CD4-positive, alpha-beta T cell treated with Interleukin-12 subunit alpha and Interleukin-12 subunit beta, for 1 hour (primary cell): ENCODE measurements at regions not wholly inside any gene's neighbourhood (a gene's known extent, or its start where the extent isn't known, plus 50 kb on each side); places are given as distances from the start of the nearest gene placed in this dataset.
"Not testable (repeated sequence)": the region's sequence is repeated elsewhere in the genome, so short reads cannot be mapped to it uniquely, and the experiment has no call there.

Experiments
- DNase-seq: peaks from one replicate; pipeline ENCODE4 v3.0.0-alpha.2; 2020

DNA sequence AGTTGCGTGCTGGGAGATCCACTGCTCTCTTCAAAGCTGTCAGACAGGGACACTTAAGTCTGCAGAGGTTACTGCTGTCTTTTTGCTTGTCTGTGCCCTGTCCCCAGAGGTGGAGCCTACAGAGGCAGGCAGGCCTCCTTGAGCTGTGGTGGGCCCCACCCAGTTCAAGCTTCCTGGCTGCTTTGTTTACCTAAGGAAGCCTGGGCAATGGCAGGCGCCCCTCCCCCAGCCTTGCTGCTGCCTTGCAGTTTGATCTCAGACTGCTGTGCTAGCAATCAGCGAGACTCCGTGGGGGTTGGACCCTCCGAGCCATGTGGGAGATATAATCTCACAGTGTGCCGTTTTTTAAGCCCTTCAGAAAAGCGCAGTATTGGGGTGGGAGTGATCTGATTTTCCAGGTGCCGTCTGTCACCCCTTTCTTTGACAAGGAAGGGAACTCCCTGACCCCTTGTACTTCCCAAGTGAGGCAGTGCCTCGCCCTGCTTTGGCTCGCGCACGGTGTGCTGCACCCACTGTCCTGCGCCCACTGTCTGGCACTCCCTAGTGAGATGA, 340.6 kb downstream of the PAX1 start:
- not testable (repeated sequence) for DNase-seq

GRCh38 chr20:22027423-22027822, 322.0 kb downstream of the PAX1 start:
- no peak for DNase-seq

GRCh38 chr20:22020201-22020600, 314.7 kb downstream of the PAX1 start:
- DNase-seq, result no peak

- no peak for DNase-seq
Observed at GRCh38 chr20:22008456-22008855, 303.0 kb downstream of the PAX1 start.

DNA sequence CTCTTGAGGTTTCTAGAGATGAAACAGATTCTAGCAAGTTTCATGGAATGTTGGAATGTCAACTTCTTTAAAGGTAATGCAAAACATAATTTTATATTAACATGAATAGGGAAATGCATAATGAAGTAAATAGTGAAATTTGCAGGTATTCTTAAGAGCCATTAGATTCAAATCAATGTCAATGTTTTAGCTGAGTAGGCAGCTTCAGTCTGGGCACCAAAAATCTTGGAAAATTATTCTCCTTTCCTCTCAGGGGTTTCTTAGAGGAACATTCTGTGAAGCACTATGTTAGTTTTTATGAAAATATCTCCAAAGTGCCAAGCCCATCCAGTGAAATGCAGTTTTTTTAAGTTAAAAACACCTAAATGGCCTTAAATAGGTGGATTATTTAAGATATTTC, 300.8 kb downstream of the PAX1 start:
- DNase-seq, result no peak

- no peak for DNase-seq
Observed at GRCh38 chr20:22005535-22005934, 300.1 kb downstream of the PAX1 start.

- no peak for DNase-seq
Observed at GRCh38 chr20:22004946-22005345, 299.5 kb downstream of the PAX1 start.

DNA sequence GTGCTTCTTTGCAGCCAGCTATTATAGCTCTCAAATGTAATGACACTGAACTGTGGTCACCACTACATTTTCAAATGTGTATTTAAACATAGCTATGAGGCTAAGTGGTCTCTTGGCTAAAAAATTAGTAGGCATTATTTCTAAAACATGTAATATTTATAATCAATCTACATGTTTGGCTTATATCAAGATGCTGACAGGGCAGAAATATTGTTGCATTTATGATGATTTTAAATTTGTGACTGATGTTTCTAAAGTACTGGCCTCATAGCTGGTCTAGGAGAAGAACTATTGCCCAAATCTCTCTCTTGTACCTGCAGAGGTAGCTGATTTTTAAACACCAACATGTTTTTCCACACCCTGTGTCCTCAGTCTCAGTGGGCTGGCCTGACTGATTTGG, 298.2 kb downstream of the PAX1 start:
- no peak for DNase-seq

DNA sequence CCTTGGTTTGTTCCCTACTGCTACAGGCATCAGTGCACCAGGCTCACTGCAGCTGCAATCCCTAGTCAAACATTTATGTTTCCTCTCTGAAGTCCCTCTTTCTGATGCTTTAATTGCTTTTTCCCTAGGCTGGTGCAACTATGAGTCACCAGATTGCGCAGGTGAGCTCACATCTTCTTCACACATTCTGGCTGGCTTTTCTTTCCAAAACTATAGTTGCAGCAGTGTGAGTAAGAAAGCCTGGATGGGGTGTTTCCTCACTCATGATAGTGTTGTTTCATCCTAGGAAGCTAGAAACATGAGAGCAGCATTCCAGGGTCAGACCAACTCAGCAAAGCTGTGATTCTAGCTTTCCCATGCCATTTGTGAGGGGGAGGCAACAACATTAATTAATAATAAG, 296.4 kb downstream of the PAX1 start:
- no peak for DNase-seq

GRCh38 chr20:21995461-21995860, 290.0 kb downstream of the PAX1 start:
- no peak for DNase-seq

DNA sequence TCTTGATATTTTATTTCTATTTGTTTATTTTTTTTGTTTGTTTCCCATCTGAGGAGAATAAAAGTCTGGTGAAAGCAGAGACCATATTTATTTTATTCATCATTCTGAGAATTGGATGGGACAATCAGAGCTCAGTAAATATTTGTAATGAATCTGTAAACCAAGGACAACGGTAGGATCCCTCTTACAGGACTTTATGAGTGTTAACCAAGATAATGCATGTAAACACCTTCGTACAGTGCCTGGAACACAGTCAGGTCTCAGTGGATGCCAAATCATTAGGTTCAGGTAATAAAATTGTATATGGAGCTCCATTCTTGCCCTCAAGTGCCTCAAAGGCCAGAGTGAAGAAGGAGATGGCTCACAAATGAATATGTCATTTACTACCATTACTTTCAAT, 288.7 kb downstream of the PAX1 start:
- no peak for DNase-seq

DNA sequence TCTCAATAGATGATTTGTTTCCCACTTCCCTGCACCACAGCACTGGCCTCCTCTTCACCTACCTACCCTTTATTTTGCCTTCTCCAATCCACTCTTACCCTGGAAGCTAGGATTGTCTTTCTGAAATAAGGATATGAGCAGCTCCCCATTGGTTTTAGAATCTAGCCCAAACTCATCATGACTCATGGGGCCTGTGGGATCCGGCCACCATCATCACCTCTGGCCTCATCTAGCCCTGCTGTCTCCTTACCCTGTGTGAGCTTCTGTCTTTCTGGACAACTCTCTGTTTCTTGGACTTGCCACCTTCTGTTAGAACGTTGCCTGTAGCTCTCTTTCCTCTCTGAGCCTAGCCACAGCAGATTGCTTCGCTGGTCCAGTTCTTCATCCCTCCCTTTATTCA, 277.1 kb downstream of the PAX1 start:
- no peak for DNase-seq

DNA sequence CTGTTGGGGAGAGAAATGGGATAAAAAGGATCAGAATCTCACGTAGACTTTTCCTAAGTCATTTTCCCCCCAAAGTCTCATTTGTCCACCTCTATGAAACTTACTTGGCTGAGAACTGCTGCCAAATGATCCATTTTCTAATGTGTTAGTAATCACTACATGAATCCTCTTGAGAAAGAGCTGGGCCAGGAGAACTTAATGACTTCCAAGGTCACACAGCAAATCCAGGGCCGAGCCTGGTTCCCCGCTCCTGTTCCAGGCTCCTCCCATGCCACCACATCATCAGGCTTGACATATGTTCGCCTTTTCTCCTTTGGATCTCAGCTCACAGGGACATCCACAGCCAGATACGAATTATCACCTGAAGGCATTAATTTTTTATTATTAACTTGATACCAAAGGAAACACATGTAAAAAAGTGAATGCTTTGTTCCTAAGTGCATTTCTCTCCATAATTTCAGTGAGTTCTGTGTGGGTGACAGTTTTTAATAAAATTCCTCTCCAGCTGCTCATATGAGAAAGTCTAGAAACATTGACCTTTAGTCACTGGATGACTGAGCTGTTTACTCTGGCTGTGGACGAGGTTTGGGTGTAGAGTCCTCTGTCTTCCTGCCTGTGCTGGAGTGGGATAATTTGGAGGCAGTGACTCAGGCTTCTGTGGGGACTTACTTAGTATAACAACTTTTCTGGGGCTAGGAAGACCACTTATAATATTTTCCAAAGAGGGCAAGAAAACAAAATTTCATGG, 276.3 kb downstream of the PAX1 start:
- no peak for DNase-seq

DNA sequence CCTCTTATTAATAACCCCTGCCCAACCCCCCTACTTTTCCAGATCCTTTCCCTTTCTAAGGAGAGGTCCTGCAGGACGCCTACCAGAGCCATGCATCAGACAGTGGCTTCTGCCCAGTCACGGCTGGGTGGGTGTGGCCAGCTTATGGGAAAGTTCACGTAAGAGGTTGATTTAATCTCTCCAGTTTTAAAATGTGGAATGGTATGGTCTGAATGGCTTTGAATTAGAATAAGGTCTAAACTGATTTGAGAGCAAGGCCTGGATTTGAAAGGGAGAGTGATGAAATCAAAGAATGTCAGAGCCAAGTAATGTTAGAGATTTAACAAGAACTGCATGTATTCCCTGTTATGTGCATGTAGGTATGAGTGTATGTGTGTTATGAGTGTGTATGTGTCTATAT, 275.7 kb downstream of the PAX1 start:
- no peak for DNase-seq

- DNase-seq, result no peak
Observed at GRCh38 chr20:21971436-21971835, 266.0 kb downstream of the PAX1 start.

DNA sequence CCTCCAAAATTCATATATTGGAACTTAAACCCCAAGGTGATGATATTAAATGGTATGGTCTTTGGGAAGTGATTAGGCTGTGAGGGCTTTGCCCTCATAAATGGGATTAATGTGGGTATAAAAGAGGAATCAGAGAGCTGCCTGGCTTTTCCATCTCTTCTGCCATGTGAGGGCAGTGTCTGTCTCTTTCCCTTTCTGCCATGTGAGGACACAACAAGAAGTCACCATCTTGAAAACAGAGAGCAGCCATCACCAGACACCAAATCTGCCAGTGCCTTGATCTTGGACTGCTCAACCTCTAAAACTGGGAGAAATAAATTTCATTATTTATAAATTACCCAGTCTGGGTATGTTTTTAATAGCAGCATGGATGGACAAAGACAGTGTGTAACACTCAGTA, 263.0 kb downstream of the PAX1 start:
- DNase-seq, result no peak

- DNase-seq, result no peak
Observed at GRCh38 chr20:21967481-21967880, 262.0 kb downstream of the PAX1 start.

- DNase-seq, result no peak
Observed at GRCh38 chr20:21956591-21956990, 251.1 kb downstream of the PAX1 start.

DNA sequence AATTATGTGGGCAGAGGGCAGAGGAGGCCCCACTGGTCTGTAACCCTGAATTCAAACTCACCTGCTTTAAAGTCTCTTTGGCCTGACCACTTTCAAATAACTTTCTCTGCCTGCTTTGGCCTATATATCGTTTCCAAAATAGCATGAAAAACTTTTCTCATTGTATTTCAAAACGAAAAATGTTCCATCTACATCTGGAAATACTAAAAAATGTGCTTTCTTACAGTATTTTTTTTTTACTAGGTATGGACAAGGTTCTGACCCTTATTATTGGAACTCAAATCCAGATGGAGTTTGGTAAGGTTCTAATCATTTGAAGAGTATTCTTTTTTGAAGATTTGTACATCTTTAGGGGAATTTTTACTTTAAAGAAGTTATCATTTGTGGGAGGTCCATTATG, 241.9 kb downstream of the PAX1 start:
- no peak for DNase-seq

DNA sequence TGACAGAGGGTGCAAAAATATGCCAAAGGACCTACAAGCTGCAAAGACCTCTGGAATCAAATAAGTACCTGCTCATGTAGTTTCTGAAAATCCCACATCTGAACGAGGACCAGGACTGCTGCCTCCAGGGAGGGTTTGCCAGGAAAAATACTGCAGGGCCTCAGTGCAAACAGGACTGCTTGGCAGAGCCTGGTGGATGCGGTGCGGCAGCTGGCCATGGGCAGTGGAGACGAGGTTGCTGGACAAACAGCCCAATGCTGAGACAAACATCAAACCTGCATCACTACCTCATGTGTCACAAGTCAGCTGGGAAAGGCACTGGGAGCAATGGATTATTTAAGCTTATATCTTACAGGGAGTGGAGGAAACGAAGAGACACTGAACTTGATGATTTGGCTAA, 238.8 kb downstream of the PAX1 start:
- no peak for DNase-seq

DNA sequence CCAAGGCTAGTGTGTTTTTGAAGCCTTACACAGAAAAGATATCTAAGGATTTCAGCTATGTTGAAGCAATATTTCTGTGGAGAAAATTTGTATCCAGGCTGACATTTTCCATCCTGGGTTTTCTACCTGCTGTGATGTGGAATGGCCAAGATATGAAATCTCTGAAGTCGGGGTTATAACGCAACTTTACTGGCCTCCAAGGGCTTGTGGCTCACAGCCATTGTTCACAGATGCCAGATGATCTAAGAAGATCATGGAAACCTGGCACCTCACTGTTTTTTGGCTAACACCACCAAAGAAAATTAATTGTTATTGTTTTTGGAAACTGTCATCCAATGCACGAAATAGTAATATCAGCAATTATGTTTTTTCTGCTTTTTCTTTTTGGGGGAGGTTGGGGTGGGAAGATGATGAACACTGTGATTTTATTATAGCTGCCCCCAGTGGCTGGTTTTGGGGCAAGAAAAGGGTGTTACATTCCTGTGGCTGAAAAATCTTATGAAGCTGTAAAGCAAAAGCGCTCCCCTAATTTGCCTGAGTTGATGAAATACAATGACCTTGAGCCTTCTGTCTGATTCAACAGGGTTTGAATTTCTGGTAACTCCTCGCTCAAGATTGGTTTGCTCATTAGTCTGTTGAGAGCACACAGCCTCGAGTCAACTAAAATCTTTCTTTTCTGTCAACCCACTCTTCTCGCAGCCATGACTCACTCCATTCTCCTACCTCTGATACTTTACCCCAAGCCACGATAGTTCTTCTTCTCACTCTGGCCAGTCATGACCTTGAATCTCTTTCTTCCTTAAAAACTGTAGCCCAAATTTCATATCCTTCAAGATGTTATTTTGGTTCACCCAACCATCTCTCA, 236.7 kb downstream of the PAX1 start:
- no peak for DNase-seq

DNA sequence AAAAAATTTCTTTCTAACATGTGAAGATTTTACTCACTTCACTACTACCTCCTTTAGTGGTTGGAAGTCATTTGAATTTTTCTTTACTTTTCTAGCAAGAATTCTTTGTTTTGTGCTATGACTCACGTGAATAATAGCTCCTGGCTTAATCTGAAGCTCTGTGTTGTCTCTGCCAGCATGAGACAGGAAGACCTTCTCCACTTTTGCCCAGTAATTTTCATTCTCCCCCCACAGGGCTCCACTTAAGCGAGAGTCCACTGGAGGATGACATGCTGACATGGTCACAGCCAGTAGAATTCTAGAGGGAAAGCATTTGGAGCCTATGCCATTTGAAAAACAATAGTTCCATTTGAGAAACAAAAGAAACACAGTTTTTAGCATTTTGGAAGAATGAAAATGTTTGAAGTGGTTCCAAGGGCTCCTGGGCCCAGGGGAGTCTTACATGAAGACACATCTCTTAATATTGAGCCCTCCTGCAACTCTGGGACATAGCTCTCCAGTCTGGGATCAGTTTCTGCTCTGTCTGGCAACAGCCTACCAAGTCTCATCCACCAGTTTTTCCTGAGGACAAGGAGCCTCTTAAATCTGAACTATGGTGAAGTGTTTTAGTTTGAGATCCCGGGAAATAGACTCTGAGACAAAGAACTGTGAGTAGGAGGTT, 231.4 kb downstream of the PAX1 start:
- no peak for DNase-seq

DNA sequence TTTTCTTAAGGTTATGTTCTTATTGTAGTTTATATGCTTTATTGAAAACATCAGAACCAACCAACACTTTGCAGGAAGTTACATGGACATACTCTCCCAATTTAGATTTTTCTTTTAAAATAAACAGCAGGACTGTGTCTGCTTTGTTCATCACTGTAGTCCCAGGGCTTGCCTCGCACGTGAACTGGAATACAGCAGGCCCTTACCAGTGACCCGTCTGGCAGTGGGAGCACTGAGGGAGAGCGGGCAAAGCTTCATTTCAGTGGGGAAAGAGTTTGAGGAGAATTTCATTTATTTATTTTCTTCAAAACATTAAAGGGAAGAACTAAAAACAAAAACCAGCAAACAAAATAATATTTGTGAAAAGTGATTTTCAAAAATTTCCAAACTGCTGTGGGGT, 230.8 kb downstream of the PAX1 start:
- no peak for DNase-seq

DNA sequence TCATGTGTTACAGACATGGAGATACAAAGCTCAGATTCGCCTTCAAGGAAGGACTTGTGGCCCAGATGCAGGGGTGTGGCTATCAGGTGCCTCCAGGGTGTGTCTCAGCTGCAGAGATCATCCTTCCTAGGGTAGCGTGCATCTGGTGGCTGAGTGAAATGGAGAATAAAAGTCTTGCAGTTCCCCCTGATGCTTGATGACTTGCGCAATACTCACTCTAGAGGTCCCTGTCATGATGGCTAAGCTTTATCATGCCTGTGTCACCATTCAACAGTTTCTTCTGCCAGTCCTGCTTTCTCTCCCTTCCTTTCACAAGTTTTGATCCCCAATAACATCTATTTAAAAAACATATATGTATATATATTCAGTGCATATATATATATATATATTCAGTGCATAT, 228.1 kb downstream of the PAX1 start:
- no peak for DNase-seq
